ENCODE measurements at regions not wholly inside any gene's neighbourhood (a gene's known extent, or its start where the extent isn't known, plus 50 kb on each side); places are given as distances from the start of the nearest gene placed in this dataset.

DNA sequence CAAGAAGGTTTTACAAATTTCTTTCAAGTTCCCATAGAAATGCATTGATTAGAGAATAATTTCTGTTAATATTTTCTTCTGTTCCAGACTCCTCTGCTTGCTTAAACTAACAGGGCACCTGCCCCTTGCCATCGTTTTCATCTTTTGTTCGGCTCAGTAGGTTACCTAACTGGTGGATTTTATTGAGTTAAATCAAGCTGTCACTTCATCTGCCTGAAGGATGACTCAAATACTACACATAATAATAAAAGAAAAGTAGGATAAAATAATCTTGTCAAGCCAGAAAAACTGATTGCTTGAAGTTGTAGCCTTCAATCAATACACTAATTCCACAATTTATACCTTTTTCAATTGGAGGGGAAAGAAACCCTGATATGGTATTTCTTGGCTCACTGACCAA, 234.0 kb downstream of the NR4A2 start:
- no peaks in the 10 kb centered on the region for H4K20me1 ChIP-seq (replicated peaks; ENCODE audit: insufficient read depth)
- no peaks in the 10 kb centered on the region for H3F3A ChIP-seq (replicated peaks; ENCODE audit: low read depth)
- no peaks in the 10 kb centered on the region for H3K9me2 ChIP-seq (ENCODE audit: insufficient read depth)
- no peak overlapping the region for H3K27ac ChIP-seq (ENCODE audit: low read depth)
- H3K27me3 ChIP-seq (ENCODE audit: insufficient read depth): no peaks in the 10 kb centered on the region
- no peaks in the 10 kb centered on the region for H3K36me3 ChIP-seq (ENCODE audit: insufficient read depth)
- H3K4me2 ChIP-seq: no peak overlapping the region
- Mint-ChIP-seq H3K9me3 (no peaks in the 10 kb centered on the region), H3K4me1 (peaks cover 19% of the 10 kb centered on the region), H3K27ac (no peak overlapping the region), H3K4me3 (no peak overlapping the region), H3K36me3 (ENCODE audit: low read depth) (no peaks in the 10 kb centered on the region), H3K27me3 (ENCODE audit: insufficient read depth, low read depth, poor library complexity) (no peaks in the 10 kb centered on the region)
- peaks cover 15% of the 10 kb centered on the region for H3K4me1 ChIP-seq (ENCODE audit: insufficient read depth)
- DNase-seq (ENCODE audit: low spot score) (no peak), ATAC-seq (no peak)
- no peak for TF ChIP-seq EZH2phosphoT487 (IDR thresholded peaks at IDR 0.05; ENCODE audit: unreplicated experiment)
- no peak for TF ChIP-seq POLR2AphosphoS5 (IDR thresholded peaks at IDR 0.05; ENCODE audit: low read depth)
- no peak for TF ChIP-seq CTCF (conservative IDR thresholded peaks at IDR 0.05; ENCODE audit: low read depth in 2 of 2)
- TF ChIP-seq, protein P1, sequence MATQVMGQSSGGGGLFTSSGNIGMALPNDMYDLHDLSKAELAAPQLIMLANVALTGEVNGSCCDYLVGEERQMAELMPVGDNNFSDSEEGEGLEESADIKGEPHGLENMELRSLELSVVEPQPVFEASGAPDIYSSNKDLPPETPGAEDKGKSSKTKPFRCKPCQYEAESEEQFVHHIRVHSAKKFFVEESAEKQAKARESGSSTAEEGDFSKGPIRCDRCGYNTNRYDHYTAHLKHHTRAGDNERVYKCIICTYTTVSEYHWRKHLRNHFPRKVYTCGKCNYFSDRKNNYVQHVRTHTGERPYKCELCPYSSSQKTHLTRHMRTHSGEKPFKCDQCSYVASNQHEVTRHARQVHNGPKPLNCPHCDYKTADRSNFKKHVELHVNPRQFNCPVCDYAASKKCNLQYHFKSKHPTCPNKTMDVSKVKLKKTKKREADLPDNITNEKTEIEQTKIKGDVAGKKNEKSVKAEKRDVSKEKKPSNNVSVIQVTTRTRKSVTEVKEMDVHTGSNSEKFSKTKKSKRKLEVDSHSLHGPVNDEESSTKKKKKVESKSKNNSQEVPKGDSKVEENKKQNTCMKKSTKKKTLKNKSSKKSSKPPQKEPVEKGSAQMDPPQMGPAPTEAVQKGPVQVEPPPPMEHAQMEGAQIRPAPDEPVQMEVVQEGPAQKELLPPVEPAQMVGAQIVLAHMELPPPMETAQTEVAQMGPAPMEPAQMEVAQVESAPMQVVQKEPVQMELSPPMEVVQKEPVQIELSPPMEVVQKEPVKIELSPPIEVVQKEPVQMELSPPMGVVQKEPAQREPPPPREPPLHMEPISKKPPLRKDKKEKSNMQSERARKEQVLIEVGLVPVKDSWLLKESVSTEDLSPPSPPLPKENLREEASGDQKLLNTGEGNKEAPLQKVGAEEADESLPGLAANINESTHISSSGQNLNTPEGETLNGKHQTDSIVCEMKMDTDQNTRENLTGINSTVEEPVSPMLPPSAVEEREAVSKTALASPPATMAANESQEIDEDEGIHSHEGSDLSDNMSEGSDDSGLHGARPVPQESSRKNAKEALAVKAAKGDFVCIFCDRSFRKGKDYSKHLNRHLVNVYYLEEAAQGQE (IDR thresholded peaks at IDR 0.05; ENCODE audit: unreplicated experiment): no peak
- TF ChIP-seq ZNF462 (CRISPR knock-in tag; IDR thresholded peaks at IDR 0.05): no peak
- no peak for TF ChIP-seq CREB1 (CRISPR knock-in tag; IDR thresholded peaks at IDR 0.05; ENCODE audit: low read depth)
- no peak for TF ChIP-seq NANOG (IDR thresholded peaks at IDR 0.05; ENCODE audit: borderline replicate concordance)
- TF ChIP-seq, protein P2, sequence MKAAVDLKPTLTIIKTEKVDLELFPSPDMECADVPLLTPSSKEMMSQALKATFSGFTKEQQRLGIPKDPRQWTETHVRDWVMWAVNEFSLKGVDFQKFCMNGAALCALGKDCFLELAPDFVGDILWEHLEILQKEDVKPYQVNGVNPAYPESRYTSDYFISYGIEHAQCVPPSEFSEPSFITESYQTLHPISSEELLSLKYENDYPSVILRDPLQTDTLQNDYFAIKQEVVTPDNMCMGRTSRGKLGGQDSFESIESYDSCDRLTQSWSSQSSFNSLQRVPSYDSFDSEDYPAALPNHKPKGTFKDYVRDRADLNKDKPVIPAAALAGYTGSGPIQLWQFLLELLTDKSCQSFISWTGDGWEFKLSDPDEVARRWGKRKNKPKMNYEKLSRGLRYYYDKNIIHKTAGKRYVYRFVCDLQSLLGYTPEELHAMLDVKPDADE (IDR thresholded peaks at IDR 0.05): no peak
- no peak for TF ChIP-seq EZH2 (IDR thresholded peaks at IDR 0.05; ENCODE audit: low read depth, unreplicated experiment)
- no peak for TF ChIP-seq ZNF331 (CRISPR knock-in tag; IDR thresholded peaks at IDR 0.05; ENCODE audit: low read depth)
- no peak for TF ChIP-seq JUNB (IDR thresholded peaks at IDR 0.05; ENCODE audit: unreplicated experiment)
- no peak for TF ChIP-seq STAT1 (IDR thresholded peaks at IDR 0.05; ENCODE audit: unreplicated experiment)
- TF ChIP-seq ZNF114 (CRISPR knock-in tag; IDR thresholded peaks at IDR 0.05): no peak
- H2AFZ ChIP-seq: no peak overlapping the region
- no peak overlapping the region for H3K4me3 ChIP-seq
- no peaks in the 10 kb centered on the region for H3K79me2 ChIP-seq (replicated peaks; ENCODE audit: insufficient read depth)

Data from GM23338 (cell line).